IMR-90 (cell line): ENCODE measurements at regions not wholly inside any gene's neighbourhood (a gene's known extent, or its start where the extent isn't known, plus 50 kb on each side); places are given as distances from the start of the nearest gene placed in this dataset.

Source experiments
- BHLHE40 ChIP-seq: fragments of 150-350 bp; IDR thresholded peaks from 2 replicates; pipeline ENCODE4 v1.6.1; 2016; ENCODE audit warnings: mild to moderate bottlenecking, low read depth, low read length
- CEBPB ChIP-seq: IDR thresholded peaks from 2 replicates; pipeline ENCODE4 v1.6.1; 2012; ENCODE audit warnings: low read depth, low read length, improper control_type of control experiment
- CTCF ChIP-seq: conservative IDR thresholded peaks from 2 replicates; pipeline ENCODE4 v1.5.1; 2012; ENCODE audit warnings: mild to moderate bottlenecking, low read depth, low read length, improper control_type of control experiment
- ELK1 ChIP-seq: fragments of 150-350 bp; IDR thresholded peaks from 2 replicates; pipeline ENCODE4 v1.6.1; 2016; ENCODE audit warnings: low read depth, mild to moderate bottlenecking, low read length, moderate library complexity, borderline replicate concordance
- FOS ChIP-seq: fragments of 150-350 bp; IDR thresholded peaks from 2 replicates; pipeline ENCODE4 v1.6.1; 2016; ENCODE audit warnings: low read depth, low read length
- MAFK ChIP-seq: IDR thresholded peaks from 2 replicates; pipeline ENCODE4 v1.6.1; 2012; ENCODE audit warnings: low read depth, low read length, improper control_type of control experiment
- MAZ ChIP-seq: IDR thresholded peaks from 2 replicates; pipeline ENCODE4 v1.6.1; 2012; ENCODE audit warnings: low read depth, mild to moderate bottlenecking, low read length, improper control_type of control experiment, moderate library complexity, borderline replicate concordance
- POLR2A ChIP-seq: IDR thresholded peaks from 2 replicates; pipeline ENCODE4 v1.6.1; 2012; ENCODE audit warnings: mild to moderate bottlenecking, low read depth, low read length
- RAD21 ChIP-seq: IDR thresholded peaks from 2 replicates; pipeline ENCODE4 v1.6.1; 2012; ENCODE audit warnings: low read length, improper control_type of control experiment
- RFX5 ChIP-seq: IDR thresholded peaks from 2 replicates; pipeline ENCODE4 v1.8.0; 2012; ENCODE audit warnings: low read depth, mild to moderate bottlenecking, low read length, moderate library complexity
- USF2 ChIP-seq: fragments of 150-350 bp; IDR thresholded peaks from 2 replicates; pipeline ENCODE4 v1.6.1; 2017; ENCODE audit warnings: mild to moderate bottlenecking, antibody characterized with exemption, low read length, low read depth

- TF ChIP-seq MAFK (no peak), RFX5 (no peak), POLR2A (no peak), CEBPB (no peak), ELK1 (no peak), CTCF (no peak), BHLHE40 (no peak), RAD21 (no peak), MAZ (no peak), FOS (no peak), USF2 (no peak)
Measured at GRCh38 chr13:40101708-40102359, 446.4 kb downstream of the COG6 start.
